ENCODE measurements at regions not wholly inside any gene's neighbourhood (a gene's known extent, or its start where the extent isn't known, plus 50 kb on each side); places are given as distances from the start of the nearest gene placed in this dataset.

DNA sequence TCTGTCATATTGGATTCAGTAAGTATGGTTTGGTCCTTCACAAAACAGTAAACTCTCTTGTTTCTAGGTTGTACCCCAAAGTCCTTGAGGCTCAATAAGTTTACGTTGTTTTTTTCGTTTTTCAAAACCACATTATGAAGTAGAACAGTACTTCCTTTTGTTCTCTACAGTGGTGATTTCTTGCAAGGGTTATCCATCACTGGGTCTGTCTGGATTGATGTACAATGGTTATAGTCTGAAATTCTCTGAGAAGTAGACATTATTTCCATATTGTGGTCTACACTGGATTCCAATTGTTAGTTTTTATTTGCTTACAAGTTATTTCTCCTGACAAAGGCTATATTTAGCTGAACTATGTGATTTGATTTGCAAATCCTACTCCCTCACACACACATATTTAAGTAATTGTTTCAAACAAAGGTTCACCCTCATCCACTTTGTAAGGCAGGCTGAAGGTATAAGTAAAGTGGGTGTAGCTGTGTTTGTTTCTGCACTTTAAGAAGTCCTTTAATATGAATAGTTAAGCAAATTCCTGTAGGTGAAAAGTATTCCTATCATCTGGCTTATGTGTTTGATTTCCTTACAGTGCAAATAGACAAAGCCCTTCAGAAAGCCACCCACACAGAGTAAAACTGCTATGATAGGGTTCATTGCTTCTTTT is 64.2 kb upstream of the MME start:
- no peak for DNase-seq (ENCODE audit: low read depth, low spot score)
- no peak overlapping the region for H3K4me3 ChIP-seq (ENCODE audit: low read depth, low read length)
- ChIA-PET CTCF (no interaction called here), POLR2A (no interaction called here)
- TF ChIP-seq, protein P1, sequence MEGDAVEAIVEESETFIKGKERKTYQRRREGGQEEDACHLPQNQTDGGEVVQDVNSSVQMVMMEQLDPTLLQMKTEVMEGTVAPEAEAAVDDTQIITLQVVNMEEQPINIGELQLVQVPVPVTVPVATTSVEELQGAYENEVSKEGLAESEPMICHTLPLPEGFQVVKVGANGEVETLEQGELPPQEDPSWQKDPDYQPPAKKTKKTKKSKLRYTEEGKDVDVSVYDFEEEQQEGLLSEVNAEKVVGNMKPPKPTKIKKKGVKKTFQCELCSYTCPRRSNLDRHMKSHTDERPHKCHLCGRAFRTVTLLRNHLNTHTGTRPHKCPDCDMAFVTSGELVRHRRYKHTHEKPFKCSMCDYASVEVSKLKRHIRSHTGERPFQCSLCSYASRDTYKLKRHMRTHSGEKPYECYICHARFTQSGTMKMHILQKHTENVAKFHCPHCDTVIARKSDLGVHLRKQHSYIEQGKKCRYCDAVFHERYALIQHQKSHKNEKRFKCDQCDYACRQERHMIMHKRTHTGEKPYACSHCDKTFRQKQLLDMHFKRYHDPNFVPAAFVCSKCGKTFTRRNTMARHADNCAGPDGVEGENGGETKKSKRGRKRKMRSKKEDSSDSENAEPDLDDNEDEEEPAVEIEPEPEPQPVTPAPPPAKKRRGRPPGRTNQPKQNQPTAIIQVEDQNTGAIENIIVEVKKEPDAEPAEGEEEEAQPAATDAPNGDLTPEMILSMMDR (IDR thresholded peaks at IDR 0.05; ENCODE audit: insufficient read depth, low read length, missing control alignments) = no peak

DNA sequence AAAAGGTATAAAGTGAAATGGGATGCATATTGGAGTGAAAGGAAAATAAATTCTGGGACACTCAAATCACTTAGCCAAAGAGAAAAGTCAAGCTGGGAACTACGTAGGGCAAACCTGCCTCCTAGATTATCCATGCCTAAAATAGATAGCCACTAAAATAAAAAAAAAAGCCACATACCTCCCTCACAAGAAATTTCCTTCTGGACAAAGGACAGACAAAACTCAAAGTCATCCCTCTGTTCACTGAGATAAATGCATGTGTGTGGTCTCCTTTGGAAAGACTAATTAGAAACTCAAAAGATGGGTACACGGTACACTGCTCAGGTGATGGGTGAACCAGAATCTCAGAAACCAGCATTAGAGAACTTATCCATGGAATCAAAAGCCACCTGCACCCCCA is 65.2 kb upstream of the MME start:
- CTCF ChIA-PET = no interaction called here
- POLR2A ChIA-PET = no interaction called here
- TF ChIP-seq, protein P1 (IDR thresholded peaks at IDR 0.05; ENCODE audit: insufficient read depth, low read length, missing control alignments) = no peak
- no peak overlapping the region for H3K4me3 ChIP-seq (ENCODE audit: low read depth, low read length)
- no peak for DNase-seq (ENCODE audit: low read depth, low spot score)

DNA sequence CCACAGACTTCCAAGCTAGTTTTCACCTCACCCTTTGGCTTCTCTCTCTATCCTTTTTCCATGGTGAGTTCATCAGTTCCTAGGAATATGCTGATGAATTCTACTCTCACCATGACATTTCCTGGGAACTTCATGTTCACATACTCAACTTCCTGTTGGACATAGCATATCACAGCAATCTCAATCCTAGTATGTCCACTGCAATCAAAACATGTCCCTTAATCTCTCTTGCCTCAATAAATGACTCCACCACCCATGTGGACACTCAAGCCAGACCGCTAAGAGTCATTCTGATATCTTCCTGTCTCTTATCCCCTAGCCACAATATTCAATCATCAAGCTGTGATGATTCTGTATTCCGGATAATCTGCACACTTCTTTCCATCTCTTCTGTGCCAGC is 66.7 kb upstream of the MME start:
- CTCF ChIA-PET = no interaction called here
- H3K4me3 ChIP-seq (ENCODE audit: low read depth, low read length) = no peak overlapping the region
- TF ChIP-seq, protein P1 (IDR thresholded peaks at IDR 0.05; ENCODE audit: insufficient read depth, low read length, missing control alignments) = no peak
- POLR2A ChIA-PET = no interaction called here
- no peak for DNase-seq (ENCODE audit: low read depth, low spot score)

DNA sequence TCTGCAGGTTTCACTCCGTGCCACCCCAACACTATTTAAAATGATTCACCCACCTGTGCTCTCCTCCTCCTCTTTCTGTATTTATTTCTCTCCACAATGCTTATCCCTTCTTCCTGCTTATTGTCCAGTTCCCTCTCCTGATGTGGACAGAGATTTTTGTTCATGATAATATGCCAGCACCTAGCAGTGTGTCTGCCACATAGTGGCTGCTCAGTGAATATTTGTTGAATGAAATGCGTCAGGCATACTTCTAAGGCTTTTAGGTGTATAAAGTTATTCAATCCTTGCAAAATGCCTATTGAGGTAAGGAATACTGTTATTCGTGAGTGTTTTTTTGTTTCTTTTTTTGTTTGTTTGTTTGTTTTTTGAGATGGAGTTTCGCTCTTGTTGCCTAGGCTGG is 67.5 kb upstream of the MME start:
- no peak overlapping the region for H3K4me3 ChIP-seq (ENCODE audit: low read depth, low read length)
- DNase-seq (ENCODE audit: low read depth, low spot score) = no peak
- ChIA-PET POLR2A (no interaction called here), CTCF (no interaction called here)
- TF ChIP-seq, protein P1 (IDR thresholded peaks at IDR 0.05; ENCODE audit: insufficient read depth, low read length, missing control alignments) = no peak

DNA sequence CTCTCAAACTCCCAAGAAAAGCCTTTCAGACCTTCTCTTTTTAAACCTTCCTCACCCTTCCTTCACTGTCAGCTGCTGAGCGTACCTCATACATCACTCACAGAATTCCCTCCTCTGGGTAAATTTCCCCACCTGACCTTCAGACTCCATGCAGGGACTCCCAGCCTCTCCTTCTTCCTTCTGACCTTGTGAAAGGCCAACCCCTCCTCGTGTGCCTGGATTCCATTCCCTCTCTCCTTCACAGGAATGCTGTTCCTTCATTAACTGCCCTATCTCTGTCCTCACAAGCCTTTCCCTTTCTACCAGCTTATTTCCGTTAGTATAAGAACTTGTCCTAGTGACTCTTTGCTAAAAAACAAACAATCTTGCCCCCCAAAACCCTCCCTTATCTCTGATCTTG is 69.7 kb upstream of the MME start:
- H3K4me3 ChIP-seq (ENCODE audit: low read depth, low read length) = no peak overlapping the region
- ChIA-PET POLR2A (no interaction called here), CTCF (no interaction called here)
- TF ChIP-seq, protein P1 (IDR thresholded peaks at IDR 0.05; ENCODE audit: insufficient read depth, low read length, missing control alignments) = no peak
- DNase-seq (ENCODE audit: low read depth, low spot score) = no peak

DNA sequence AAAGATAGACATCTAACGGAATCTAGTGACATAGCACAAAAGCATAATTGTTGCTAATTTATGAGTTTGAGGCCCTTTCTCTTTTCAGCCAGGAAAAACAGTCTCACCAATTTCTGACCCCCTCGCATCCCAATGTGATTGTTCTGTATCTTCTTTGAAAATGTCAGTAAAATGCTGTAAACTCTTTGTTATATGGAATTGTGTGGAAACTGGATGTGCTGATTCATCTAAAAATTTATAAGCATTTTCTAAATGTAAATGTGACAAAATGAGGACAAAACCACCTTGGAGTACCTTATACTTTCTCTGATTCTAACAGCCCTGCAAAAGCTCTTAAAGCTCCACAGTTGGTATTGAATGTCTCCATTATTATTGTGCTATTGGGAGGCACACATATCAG is 70.9 kb upstream of the MME start:
- no peak overlapping the region for H3K4me3 ChIP-seq (ENCODE audit: low read depth, low read length)
- POLR2A ChIA-PET = no interaction called here
- no peak for DNase-seq (ENCODE audit: low read depth, low spot score)
- TF ChIP-seq, protein P1 (IDR thresholded peaks at IDR 0.05; ENCODE audit: insufficient read depth, low read length, missing control alignments) = no peak
- CTCF ChIA-PET = interaction anchor here (0.7 kb wide), 1 partner anchor 107 kb away, joined by 3 read pairs; no protein-coding TSS in a partner anchor
